NCI-H446 treated with DMSO at 0.1 percent for 48 hours (cell line): ENCODE measurements at regions not wholly inside any gene's neighbourhood (a gene's known extent, or its start where the extent isn't known, plus 50 kb on each side); places are given as distances from the start of the nearest gene placed in this dataset.

Source experiments
- DNase-seq: peaks from one replicate; lab custom pipeline; 2025; lab: John Stamatoyannopoulos, UW

GRCh38 chr4:125689805-125690204 lies 375.1 kb downstream of the FAT4 start:
- no peak for DNase-seq

- peak; percentile 59 for DNase-seq
These were observed 378.5 kb downstream of the FAT4 start for GRCh38 chr4:125693228-125693627.

GRCh38 chr4:125702406-125702805 lies 387.7 kb downstream of the FAT4 start:
- DNase-seq = no peak

GRCh38 chr4:125703443-125703842 lies 388.7 kb downstream of the FAT4 start:
- no peak for DNase-seq

GRCh38 chr4:125704726-125705125 lies 390.0 kb downstream of the FAT4 start:
- DNase-seq = no peak

- no peak for DNase-seq
These were observed 390.9 kb downstream of the FAT4 start for GRCh38 chr4:125705681-125706080.

GRCh38 chr4:125707397-125707796 lies 392.6 kb downstream of the FAT4 start:
- no peak for DNase-seq

- no peak for DNase-seq
These were observed 396.0 kb downstream of the FAT4 start for GRCh38 chr4:125710766-125711165.

- DNase-seq = no peak
These were observed 399.3 kb downstream of the FAT4 start for GRCh38 chr4:125714049-125714448.

GRCh38 chr4:125714845-125715244 lies 400.1 kb downstream of the FAT4 start:
- DNase-seq = no peak

- DNase-seq = no peak
These were observed 405.2 kb downstream of the FAT4 start for GRCh38 chr4:125719987-125720386.

GRCh38 chr4:125722009-125722408 lies 407.3 kb downstream of the FAT4 start:
- no peak for DNase-seq

GRCh38 chr4:125725957-125726525 lies 411.3 kb downstream of the FAT4 start:
- DNase-seq = no peak

- DNase-seq = no peak
These were observed 413.2 kb downstream of the FAT4 start for GRCh38 chr4:125727931-125728330.

GRCh38 chr4:125728568-125728967 lies 413.8 kb downstream of the FAT4 start:
- no peak for DNase-seq

- no peak for DNase-seq
These were observed 414.4 kb downstream of the FAT4 start for GRCh38 chr4:125729171-125729570.

GRCh38 chr4:125732632-125733031 lies 417.9 kb downstream of the FAT4 start:
- peak; percentile 19 for DNase-seq

GRCh38 chr4:125734504-125734903 lies 419.7 kb downstream of the FAT4 start:
- DNase-seq = no peak

GRCh38 chr4:125735102-125735501 lies 420.3 kb downstream of the FAT4 start:
- DNase-seq = no peak

- no peak for DNase-seq
These were observed 421.3 kb downstream of the FAT4 start for GRCh38 chr4:125736057-125736456.

- DNase-seq = no peak
These were observed 425.0 kb downstream of the FAT4 start for GRCh38 chr4:125739760-125740159.

GRCh38 chr4:125741825-125742452 lies 427.2 kb downstream of the FAT4 start:
- peak; percentile 51 for DNase-seq

- no peak for DNase-seq
These were observed 430.2 kb downstream of the FAT4 start for GRCh38 chr4:125744891-125745364.

GRCh38 chr4:125749354-125749753 lies 434.6 kb downstream of the FAT4 start:
- no peak for DNase-seq
